ENCODE measurements at regions not wholly inside any gene's neighbourhood (a gene's known extent, or its start where the extent isn't known, plus 50 kb on each side); places are given as distances from the start of the nearest gene placed in this dataset.

DNA sequence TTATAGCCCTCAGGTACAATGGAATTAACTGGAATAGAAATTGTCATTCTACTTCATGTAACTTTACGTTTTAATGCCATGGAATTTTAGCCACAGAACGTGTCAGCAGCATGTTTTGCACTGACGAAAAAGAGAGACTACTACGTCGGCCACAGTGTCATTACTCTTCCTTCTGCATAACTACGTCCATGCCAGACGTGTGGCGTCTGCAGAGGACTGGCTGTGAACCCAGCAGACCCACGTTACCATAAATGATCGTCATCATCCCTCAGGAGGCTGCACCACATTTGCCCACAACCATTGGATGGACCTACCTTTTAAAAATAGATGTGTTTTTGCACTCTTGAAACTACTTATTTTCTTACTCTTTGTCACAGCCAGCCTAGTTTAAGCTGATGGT is 63.8 kb upstream of the ATG10 start:
- no peak for TF ChIP-seq ZNF114 (CRISPR knock-in tag; IDR thresholded peaks at IDR 0.05)
- TF ChIP-seq EZH2phosphoT487 (IDR thresholded peaks at IDR 0.05; ENCODE audit: unreplicated experiment): no peak
- TF ChIP-seq, protein P1, sequence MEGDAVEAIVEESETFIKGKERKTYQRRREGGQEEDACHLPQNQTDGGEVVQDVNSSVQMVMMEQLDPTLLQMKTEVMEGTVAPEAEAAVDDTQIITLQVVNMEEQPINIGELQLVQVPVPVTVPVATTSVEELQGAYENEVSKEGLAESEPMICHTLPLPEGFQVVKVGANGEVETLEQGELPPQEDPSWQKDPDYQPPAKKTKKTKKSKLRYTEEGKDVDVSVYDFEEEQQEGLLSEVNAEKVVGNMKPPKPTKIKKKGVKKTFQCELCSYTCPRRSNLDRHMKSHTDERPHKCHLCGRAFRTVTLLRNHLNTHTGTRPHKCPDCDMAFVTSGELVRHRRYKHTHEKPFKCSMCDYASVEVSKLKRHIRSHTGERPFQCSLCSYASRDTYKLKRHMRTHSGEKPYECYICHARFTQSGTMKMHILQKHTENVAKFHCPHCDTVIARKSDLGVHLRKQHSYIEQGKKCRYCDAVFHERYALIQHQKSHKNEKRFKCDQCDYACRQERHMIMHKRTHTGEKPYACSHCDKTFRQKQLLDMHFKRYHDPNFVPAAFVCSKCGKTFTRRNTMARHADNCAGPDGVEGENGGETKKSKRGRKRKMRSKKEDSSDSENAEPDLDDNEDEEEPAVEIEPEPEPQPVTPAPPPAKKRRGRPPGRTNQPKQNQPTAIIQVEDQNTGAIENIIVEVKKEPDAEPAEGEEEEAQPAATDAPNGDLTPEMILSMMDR (conservative IDR thresholded peaks at IDR 0.05; ENCODE audit: low read depth in 2 of 2): no peak
- TF ChIP-seq, protein P2, sequence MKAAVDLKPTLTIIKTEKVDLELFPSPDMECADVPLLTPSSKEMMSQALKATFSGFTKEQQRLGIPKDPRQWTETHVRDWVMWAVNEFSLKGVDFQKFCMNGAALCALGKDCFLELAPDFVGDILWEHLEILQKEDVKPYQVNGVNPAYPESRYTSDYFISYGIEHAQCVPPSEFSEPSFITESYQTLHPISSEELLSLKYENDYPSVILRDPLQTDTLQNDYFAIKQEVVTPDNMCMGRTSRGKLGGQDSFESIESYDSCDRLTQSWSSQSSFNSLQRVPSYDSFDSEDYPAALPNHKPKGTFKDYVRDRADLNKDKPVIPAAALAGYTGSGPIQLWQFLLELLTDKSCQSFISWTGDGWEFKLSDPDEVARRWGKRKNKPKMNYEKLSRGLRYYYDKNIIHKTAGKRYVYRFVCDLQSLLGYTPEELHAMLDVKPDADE (IDR thresholded peaks at IDR 0.05): no peak
- no peak for TF ChIP-seq CREB1 (CRISPR knock-in tag; IDR thresholded peaks at IDR 0.05; ENCODE audit: low read depth)
- no peak for TF ChIP-seq POLR2AphosphoS5 (IDR thresholded peaks at IDR 0.05; ENCODE audit: low read depth)
- no peak for TF ChIP-seq JUNB (IDR thresholded peaks at IDR 0.05; ENCODE audit: unreplicated experiment)

Data from GM23338 (cell line).